ENCODE measurements at regions not wholly inside any gene's neighbourhood (a gene's known extent, or its start where the extent isn't known, plus 50 kb on each side); places are given as distances from the start of the nearest gene placed in this dataset.

DNA sequence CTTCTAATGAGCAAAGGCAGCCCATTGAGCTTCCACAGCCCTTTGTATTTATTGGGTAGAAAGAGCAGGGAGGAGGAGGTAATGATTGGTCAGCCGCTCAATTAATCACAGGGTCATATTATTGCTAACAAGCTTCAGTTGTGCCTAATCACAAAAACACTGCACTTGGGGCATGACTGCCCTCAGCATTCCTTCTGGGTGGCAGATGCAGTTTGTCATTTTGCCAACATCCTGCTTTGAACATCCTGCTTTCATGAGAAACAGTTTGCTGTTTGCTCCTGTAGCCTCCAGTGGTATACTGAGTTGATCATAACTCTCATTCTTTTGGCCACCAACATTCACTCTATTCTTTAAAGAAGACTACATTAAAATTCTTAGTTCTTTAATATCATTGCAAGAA is 462.9 kb upstream of the MIS18BP1 start:
- TF ChIP-seq, protein P1, sequence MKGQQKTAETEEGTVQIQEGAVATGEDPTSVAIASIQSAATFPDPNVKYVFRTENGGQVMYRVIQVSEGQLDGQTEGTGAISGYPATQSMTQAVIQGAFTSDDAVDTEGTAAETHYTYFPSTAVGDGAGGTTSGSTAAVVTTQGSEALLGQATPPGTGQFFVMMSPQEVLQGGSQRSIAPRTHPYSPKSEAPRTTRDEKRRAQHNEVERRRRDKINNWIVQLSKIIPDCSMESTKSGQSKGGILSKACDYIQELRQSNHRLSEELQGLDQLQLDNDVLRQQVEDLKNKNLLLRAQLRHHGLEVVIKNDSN (IDR thresholded peaks at IDR 0.05), result no peak
- no peak for TF ChIP-seq TAF1 (IDR thresholded peaks at IDR 0.05; ENCODE audit: low read depth)
- no peak for TF ChIP-seq RAD21 (IDR thresholded peaks at IDR 0.05; ENCODE audit: low read depth)
- TF ChIP-seq, protein P2, sequence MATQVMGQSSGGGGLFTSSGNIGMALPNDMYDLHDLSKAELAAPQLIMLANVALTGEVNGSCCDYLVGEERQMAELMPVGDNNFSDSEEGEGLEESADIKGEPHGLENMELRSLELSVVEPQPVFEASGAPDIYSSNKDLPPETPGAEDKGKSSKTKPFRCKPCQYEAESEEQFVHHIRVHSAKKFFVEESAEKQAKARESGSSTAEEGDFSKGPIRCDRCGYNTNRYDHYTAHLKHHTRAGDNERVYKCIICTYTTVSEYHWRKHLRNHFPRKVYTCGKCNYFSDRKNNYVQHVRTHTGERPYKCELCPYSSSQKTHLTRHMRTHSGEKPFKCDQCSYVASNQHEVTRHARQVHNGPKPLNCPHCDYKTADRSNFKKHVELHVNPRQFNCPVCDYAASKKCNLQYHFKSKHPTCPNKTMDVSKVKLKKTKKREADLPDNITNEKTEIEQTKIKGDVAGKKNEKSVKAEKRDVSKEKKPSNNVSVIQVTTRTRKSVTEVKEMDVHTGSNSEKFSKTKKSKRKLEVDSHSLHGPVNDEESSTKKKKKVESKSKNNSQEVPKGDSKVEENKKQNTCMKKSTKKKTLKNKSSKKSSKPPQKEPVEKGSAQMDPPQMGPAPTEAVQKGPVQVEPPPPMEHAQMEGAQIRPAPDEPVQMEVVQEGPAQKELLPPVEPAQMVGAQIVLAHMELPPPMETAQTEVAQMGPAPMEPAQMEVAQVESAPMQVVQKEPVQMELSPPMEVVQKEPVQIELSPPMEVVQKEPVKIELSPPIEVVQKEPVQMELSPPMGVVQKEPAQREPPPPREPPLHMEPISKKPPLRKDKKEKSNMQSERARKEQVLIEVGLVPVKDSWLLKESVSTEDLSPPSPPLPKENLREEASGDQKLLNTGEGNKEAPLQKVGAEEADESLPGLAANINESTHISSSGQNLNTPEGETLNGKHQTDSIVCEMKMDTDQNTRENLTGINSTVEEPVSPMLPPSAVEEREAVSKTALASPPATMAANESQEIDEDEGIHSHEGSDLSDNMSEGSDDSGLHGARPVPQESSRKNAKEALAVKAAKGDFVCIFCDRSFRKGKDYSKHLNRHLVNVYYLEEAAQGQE (IDR thresholded peaks at IDR 0.05; ENCODE audit: low read depth), result no peak
